ENCODE measurements at regions not wholly inside any gene's neighbourhood (a gene's known extent, or its start where the extent isn't known, plus 50 kb on each side); places are given as distances from the start of the nearest gene placed in this dataset.

DNA sequence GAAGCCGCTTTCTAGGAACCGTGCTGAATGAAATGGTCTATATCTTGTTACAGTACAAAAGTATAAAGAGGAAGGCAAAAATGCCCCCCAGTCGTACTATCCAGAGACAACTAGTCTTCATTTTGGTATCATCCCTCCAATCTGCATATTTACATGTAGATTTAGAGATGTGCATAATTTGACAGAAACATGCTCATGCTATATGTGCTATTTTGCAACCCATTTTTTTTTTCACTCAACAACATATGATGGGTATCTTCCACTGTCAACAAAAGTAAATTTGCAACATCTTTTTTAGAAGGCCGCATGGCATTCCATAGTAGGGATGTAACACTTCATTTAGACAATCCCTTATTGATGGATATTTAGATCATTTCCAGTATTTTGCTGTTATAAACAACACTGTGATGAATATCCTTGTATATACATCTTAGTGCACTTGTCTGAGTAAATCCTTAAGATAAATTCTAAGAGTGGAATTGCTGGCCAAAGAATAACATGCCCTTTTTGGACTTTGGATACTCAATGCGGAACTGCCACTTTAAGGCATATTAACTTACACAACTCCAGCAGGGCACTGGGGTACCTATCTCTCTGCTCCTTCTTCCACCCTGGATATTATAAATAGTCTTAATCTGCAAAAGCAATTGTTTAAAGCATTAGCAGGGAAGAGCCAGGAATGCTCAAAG, 71.1 kb upstream of the SH3PXD2B start:
- TF ChIP-seq, protein P1, sequence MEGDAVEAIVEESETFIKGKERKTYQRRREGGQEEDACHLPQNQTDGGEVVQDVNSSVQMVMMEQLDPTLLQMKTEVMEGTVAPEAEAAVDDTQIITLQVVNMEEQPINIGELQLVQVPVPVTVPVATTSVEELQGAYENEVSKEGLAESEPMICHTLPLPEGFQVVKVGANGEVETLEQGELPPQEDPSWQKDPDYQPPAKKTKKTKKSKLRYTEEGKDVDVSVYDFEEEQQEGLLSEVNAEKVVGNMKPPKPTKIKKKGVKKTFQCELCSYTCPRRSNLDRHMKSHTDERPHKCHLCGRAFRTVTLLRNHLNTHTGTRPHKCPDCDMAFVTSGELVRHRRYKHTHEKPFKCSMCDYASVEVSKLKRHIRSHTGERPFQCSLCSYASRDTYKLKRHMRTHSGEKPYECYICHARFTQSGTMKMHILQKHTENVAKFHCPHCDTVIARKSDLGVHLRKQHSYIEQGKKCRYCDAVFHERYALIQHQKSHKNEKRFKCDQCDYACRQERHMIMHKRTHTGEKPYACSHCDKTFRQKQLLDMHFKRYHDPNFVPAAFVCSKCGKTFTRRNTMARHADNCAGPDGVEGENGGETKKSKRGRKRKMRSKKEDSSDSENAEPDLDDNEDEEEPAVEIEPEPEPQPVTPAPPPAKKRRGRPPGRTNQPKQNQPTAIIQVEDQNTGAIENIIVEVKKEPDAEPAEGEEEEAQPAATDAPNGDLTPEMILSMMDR (conservative IDR thresholded peaks at IDR 0.05; ENCODE audit: low read depth in 2 of 2), result no peak
- no peak for TF ChIP-seq CREB1 (CRISPR knock-in tag; IDR thresholded peaks at IDR 0.05; ENCODE audit: low read depth)
- no peak for TF ChIP-seq EZH2 (IDR thresholded peaks at IDR 0.05; ENCODE audit: low read depth, unreplicated experiment)
- TF ChIP-seq, protein P2, sequence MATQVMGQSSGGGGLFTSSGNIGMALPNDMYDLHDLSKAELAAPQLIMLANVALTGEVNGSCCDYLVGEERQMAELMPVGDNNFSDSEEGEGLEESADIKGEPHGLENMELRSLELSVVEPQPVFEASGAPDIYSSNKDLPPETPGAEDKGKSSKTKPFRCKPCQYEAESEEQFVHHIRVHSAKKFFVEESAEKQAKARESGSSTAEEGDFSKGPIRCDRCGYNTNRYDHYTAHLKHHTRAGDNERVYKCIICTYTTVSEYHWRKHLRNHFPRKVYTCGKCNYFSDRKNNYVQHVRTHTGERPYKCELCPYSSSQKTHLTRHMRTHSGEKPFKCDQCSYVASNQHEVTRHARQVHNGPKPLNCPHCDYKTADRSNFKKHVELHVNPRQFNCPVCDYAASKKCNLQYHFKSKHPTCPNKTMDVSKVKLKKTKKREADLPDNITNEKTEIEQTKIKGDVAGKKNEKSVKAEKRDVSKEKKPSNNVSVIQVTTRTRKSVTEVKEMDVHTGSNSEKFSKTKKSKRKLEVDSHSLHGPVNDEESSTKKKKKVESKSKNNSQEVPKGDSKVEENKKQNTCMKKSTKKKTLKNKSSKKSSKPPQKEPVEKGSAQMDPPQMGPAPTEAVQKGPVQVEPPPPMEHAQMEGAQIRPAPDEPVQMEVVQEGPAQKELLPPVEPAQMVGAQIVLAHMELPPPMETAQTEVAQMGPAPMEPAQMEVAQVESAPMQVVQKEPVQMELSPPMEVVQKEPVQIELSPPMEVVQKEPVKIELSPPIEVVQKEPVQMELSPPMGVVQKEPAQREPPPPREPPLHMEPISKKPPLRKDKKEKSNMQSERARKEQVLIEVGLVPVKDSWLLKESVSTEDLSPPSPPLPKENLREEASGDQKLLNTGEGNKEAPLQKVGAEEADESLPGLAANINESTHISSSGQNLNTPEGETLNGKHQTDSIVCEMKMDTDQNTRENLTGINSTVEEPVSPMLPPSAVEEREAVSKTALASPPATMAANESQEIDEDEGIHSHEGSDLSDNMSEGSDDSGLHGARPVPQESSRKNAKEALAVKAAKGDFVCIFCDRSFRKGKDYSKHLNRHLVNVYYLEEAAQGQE (IDR thresholded peaks at IDR 0.05; ENCODE audit: unreplicated experiment), result no peak
- TF ChIP-seq JUNB (IDR thresholded peaks at IDR 0.05; ENCODE audit: unreplicated experiment), result no peak
- TF ChIP-seq ZNF331 (CRISPR knock-in tag; IDR thresholded peaks at IDR 0.05; ENCODE audit: low read depth), result no peak
- TF ChIP-seq, protein P3, sequence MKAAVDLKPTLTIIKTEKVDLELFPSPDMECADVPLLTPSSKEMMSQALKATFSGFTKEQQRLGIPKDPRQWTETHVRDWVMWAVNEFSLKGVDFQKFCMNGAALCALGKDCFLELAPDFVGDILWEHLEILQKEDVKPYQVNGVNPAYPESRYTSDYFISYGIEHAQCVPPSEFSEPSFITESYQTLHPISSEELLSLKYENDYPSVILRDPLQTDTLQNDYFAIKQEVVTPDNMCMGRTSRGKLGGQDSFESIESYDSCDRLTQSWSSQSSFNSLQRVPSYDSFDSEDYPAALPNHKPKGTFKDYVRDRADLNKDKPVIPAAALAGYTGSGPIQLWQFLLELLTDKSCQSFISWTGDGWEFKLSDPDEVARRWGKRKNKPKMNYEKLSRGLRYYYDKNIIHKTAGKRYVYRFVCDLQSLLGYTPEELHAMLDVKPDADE (IDR thresholded peaks at IDR 0.05), result no peak
- TF ChIP-seq EZH2phosphoT487 (IDR thresholded peaks at IDR 0.05; ENCODE audit: unreplicated experiment), result no peak
- no peak for TF ChIP-seq POLR2AphosphoS5 (IDR thresholded peaks at IDR 0.05; ENCODE audit: low read depth)
- no peak for TF ChIP-seq NANOG (IDR thresholded peaks at IDR 0.05; ENCODE audit: borderline replicate concordance)
- no peak for TF ChIP-seq ZNF114 (CRISPR knock-in tag; IDR thresholded peaks at IDR 0.05)
- no peak for TF ChIP-seq STAT1 (IDR thresholded peaks at IDR 0.05; ENCODE audit: unreplicated experiment)
- TF ChIP-seq, protein P4, sequence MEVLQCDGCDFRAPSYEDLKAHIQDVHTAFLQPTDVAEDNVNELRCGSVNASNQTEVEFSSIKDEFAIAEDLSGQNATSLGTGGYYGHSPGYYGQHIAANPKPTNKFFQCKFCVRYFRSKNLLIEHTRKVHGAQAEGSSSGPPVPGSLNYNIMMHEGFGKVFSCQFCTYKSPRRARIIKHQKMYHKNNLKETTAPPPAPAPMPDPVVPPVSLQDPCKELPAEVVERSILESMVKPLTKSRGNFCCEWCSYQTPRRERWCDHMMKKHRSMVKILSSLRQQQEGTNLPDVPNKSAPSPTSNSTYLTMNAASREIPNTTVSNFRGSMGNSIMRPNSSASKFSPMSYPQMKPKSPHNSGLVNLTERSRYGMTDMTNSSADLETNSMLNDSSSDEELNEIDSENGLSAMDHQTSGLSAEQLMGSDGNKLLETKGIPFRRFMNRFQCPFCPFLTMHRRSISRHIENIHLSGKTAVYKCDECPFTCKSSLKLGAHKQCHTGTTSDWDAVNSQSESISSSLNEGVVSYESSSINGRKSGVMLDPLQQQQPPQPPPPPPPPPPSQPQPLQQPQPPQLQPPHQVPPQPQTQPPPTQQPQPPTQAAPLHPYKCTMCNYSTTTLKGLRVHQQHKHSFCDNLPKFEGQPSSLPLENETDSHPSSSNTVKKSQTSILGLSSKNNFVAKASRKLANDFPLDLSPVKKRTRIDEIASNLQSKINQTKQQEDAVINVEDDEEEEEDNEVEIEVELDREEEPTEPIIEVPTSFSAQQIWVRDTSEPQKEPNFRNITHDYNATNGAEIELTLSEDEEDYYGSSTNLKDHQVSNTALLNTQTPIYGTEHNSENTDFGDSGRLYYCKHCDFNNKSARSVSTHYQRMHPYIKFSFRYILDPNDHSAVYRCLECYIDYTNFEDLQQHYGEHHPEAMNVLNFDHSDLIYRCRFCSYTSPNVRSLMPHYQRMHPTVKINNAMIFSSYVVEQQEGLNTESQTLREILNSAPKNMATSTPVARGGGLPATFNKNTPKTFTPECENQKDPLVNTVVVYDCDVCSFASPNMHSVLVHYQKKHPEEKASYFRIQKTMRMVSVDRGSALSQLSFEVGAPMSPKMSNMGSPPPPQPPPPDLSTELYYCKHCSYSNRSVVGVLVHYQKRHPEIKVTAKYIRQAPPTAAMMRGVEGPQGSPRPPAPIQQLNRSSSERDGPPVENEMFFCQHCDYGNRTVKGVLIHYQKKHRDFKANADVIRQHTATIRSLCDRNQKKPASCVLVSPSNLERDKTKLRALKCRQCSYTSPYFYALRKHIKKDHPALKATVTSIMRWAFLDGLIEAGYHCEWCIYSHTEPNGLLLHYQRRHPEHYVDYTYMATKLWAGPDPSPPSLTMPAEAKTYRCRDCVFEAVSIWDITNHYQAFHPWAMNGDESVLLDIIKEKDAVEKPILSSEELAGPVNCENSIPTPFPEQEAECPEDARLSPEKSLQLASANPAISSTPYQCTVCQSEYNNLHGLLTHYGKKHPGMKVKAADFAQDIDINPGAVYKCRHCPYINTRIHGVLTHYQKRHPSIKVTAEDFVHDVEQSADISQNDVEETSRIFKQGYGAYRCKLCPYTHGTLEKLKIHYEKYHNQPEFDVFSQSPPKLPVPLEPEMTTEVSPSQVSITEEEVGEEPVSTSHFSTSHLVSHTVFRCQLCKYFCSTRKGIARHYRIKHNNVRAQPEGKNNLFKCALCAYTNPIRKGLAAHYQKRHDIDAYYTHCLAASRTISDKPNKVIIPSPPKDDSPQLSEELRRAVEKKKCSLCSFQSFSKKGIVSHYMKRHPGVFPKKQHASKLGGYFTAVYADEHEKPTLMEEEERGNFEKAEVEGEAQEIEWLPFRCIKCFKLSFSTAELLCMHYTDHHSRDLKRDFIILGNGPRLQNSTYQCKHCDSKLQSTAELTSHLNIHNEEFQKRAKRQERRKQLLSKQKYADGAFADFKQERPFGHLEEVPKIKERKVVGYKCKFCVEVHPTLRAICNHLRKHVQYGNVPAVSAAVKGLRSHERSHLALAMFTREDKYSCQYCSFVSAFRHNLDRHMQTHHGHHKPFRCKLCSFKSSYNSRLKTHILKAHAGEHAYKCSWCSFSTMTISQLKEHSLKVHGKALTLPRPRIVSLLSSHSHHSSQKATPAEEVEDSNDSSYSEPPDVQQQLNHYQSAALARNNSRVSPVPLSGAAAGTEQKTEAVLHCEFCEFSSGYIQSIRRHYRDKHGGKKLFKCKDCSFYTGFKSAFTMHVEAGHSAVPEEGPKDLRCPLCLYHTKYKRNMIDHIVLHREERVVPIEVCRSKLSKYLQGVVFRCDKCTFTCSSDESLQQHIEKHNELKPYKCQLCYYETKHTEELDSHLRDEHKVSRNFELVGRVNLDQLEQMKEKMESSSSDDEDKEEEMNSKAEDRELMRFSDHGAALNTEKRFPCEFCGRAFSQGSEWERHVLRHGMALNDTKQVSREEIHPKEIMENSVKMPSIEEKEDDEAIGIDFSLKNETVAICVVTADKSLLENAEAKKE (CRISPR knock-in tag; IDR thresholded peaks at IDR 0.05), result no peak
